DND-41 (cell line): ENCODE measurements at regions not wholly inside any gene's neighbourhood (a gene's known extent, or its start where the extent isn't known, plus 50 kb on each side); places are given as distances from the start of the nearest gene placed in this dataset.

Experiments used
- ATAC-seq: fragments of 200-7000 bp; cut with Tn5 transposase; 3 replicates; pipeline ENCODE4 v1.9.1; 2021; ENCODE audit warnings: low read depth; ENCODE audit not compliant: insufficient read depth
- DNase-seq: peaks from one replicate; pipeline ENCODE4 v3.0.0-alpha.2; 2020
- H2AFZ ChIP-seq: 2 replicates; pipeline ENCODE4 v1.6.0; 2012; ENCODE audit warnings: low read depth, low read length
- H3K27ac ChIP-seq: 2 replicates; pipeline ENCODE4 v1.5.1; 2012; ENCODE audit warnings: low read length, inconsistent platforms
- H3K27me3 ChIP-seq: fragments of 200-600 bp; sonication (generic); 2 replicates; pipeline ENCODE4 v1.6.0; 2012; ENCODE audit warnings: low read length, mild to moderate bottlenecking, inconsistent platforms; ENCODE audit not compliant: insufficient read depth, poor library complexity
- H3K36me3 ChIP-seq: 2 replicates; pipeline ENCODE4 v1.5.1; 2012; ENCODE audit warnings: low read length, inconsistent platforms; ENCODE audit not compliant: insufficient read depth
- H3K4me1 ChIP-seq: 2 replicates; pipeline ENCODE4 v1.5.1; 2012; ENCODE audit warnings: mild to moderate bottlenecking, low read length; ENCODE audit not compliant: insufficient read depth
- H3K4me2 ChIP-seq: 2 replicates; pipeline ENCODE4 v1.6.0; 2012; ENCODE audit warnings: mild to moderate bottlenecking, moderate library complexity, low read length, inconsistent platforms; ENCODE audit not compliant: insufficient read depth
- H3K4me3 ChIP-seq, 2 experiments: fragments of 200-600 bp in 1 of 2; shearing (Covaris generic) in 1 of 2; 2 replicates each; pipeline ENCODE4 v1.5.1; 2012 to 2016; ENCODE audit warnings: inconsistent platforms in 2 of 2, low read length in 2 of 2, mild to moderate bottlenecking in 2 of 2, low read depth in 1 of 2, moderate library complexity in 1 of 2
- H3K79me2 ChIP-seq: 2 replicates; pipeline ENCODE4 v1.6.0; 2012; ENCODE audit warnings: low read length, inconsistent platforms; ENCODE audit not compliant: insufficient read depth
- H3K9ac ChIP-seq: 2 replicates; pipeline ENCODE4 v1.6.0; 2012; ENCODE audit warnings: low read depth, mild to moderate bottlenecking, inconsistent platforms, low read length, moderate library complexity
- H3K9me3 ChIP-seq: 2 replicates; pipeline ENCODE4 v1.5.1; 2012; ENCODE audit warnings: low read length, moderate library complexity, mild to moderate bottlenecking, inconsistent platforms; ENCODE audit not compliant: insufficient read depth, severe bottlenecking
- H4K20me1 ChIP-seq: 2 replicates; pipeline ENCODE4 v1.6.0; 2012; ENCODE audit warnings: low read length; ENCODE audit not compliant: insufficient read depth
- EZH2 ChIP-seq: IDR thresholded peaks from 3 replicates; pipeline ENCODE4 v1.6.1; 2012; ENCODE audit warnings: borderline replicate concordance, low read depth, mild to moderate bottlenecking, moderate library complexity, low read length, inconsistent platforms; ENCODE audit not compliant: severe bottlenecking
- TF ChIP-seq, protein P1 (sequence below): IDR thresholded peaks from 2 replicates; pipeline ENCODE4 v1.5.1; 2012; ENCODE audit warnings: borderline replicate concordance, low read length, moderate library complexity, mild to moderate bottlenecking; ENCODE audit not compliant: poor library complexity, severe bottlenecking; ENCODE audit errors: extremely low read depth

- H3K4me3 ChIP-seq: no peak overlapping the region
Measured at GRCh38 chr15:77713281-77713680, 80.6 kb upstream of the LINGO1 start.

GRCh38 chr15:77712438-77712837 lies 79.7 kb upstream of the LINGO1 start:
- H3K27ac ChIP-seq: no peak overlapping the region
- H3K79me2 ChIP-seq: no peaks in the 10 kb centered on the region
- H2AFZ ChIP-seq: no peak overlapping the region
- H3K9me3 ChIP-seq: no peaks in the 10 kb centered on the region
- ATAC-seq (no peak), DNase-seq (no peak)
- H3K4me1 ChIP-seq: no peaks in the 10 kb centered on the region
- H3K27me3 ChIP-seq: no peaks in the 10 kb centered on the region
- TF ChIP-seq, protein P1, sequence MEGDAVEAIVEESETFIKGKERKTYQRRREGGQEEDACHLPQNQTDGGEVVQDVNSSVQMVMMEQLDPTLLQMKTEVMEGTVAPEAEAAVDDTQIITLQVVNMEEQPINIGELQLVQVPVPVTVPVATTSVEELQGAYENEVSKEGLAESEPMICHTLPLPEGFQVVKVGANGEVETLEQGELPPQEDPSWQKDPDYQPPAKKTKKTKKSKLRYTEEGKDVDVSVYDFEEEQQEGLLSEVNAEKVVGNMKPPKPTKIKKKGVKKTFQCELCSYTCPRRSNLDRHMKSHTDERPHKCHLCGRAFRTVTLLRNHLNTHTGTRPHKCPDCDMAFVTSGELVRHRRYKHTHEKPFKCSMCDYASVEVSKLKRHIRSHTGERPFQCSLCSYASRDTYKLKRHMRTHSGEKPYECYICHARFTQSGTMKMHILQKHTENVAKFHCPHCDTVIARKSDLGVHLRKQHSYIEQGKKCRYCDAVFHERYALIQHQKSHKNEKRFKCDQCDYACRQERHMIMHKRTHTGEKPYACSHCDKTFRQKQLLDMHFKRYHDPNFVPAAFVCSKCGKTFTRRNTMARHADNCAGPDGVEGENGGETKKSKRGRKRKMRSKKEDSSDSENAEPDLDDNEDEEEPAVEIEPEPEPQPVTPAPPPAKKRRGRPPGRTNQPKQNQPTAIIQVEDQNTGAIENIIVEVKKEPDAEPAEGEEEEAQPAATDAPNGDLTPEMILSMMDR: no peak
- TF ChIP-seq EZH2: no peak
- peaks cover 4% of the 10 kb centered on the region for H4K20me1 ChIP-seq
- H3K4me2 ChIP-seq: no peak overlapping the region
- no peak overlapping the region for H3K9ac ChIP-seq
- no peak overlapping the region for H3K4me3 ChIP-seq
- H3K36me3 ChIP-seq: no peaks in the 10 kb centered on the region

More at GRCh38 chr15:77713281-77713680, 80.6 kb upstream of the LINGO1 start:
- H3K4me2 ChIP-seq: no peak overlapping the region
- no peaks in the 10 kb centered on the region for H3K4me1 ChIP-seq
- H3K27ac ChIP-seq: no peak overlapping the region
- peaks cover 4% of the 10 kb centered on the region for H4K20me1 ChIP-seq
- H3K36me3 ChIP-seq: no peaks in the 10 kb centered on the region
- no peak for ATAC-seq
- no peaks in the 10 kb centered on the region for H3K27me3 ChIP-seq
- no peaks in the 10 kb centered on the region for H3K9me3 ChIP-seq
- no peak overlapping the region for H3K9ac ChIP-seq
- no peak for TF ChIP-seq EZH2
- TF ChIP-seq, protein P1: no peak
- DNase-seq: no peak
- H2AFZ ChIP-seq: no peak overlapping the region
- H3K79me2 ChIP-seq: no peaks in the 10 kb centered on the region

- Histone ChIP-seq H3K27me3 (no peaks in the 10 kb centered on the region), H3K9me3 (no peaks in the 10 kb centered on the region), H4K20me1 (peaks cover 8% of the 10 kb centered on the region), H3K4me1 (no peaks in the 10 kb centered on the region), H3K27ac (no peak overlapping the region), H3K79me2 (no peaks in the 10 kb centered on the region), H3K36me3 (no peaks in the 10 kb centered on the region), H3K4me3 (no peak overlapping the region), H3K4me2 (no peak overlapping the region), H3K9ac (no peak overlapping the region), H2AFZ (no peak overlapping the region)
- TF ChIP-seq, protein P1: no peak
- TF ChIP-seq EZH2: no peak
- no peak for ATAC-seq
- no peak for DNase-seq
Measured at GRCh38 chr15:77710637-77711036, 77.9 kb upstream of the LINGO1 start.

- H3K36me3 ChIP-seq: no peaks in the 10 kb centered on the region
- no peak overlapping the region for H3K4me2 ChIP-seq
- no peaks in the 10 kb centered on the region for H3K27me3 ChIP-seq
- no peaks in the 10 kb centered on the region for H3K4me1 ChIP-seq
- no peak overlapping the region for H3K27ac ChIP-seq
- ATAC-seq (no peak), DNase-seq (no peak)
- no peak for TF ChIP-seq EZH2
- TF ChIP-seq, protein P1: no peak
- no peak overlapping the region for H3K9ac ChIP-seq
- no peaks in the 10 kb centered on the region for H3K79me2 ChIP-seq
- no peak overlapping the region for H2AFZ ChIP-seq
- H4K20me1 ChIP-seq: peaks cover 11% of the 10 kb centered on the region; the same call in 1 of the 2 replicates
- no peaks in the 10 kb centered on the region for H3K9me3 ChIP-seq
- H3K4me3 ChIP-seq: no peak overlapping the region
Measured at GRCh38 chr15:77710206-77710605, 77.5 kb upstream of the LINGO1 start.
